ENCODE measurements at regions not wholly inside any gene's neighbourhood (a gene's known extent, or its start where the extent isn't known, plus 50 kb on each side); places are given as distances from the start of the nearest gene placed in this dataset.

DNA sequence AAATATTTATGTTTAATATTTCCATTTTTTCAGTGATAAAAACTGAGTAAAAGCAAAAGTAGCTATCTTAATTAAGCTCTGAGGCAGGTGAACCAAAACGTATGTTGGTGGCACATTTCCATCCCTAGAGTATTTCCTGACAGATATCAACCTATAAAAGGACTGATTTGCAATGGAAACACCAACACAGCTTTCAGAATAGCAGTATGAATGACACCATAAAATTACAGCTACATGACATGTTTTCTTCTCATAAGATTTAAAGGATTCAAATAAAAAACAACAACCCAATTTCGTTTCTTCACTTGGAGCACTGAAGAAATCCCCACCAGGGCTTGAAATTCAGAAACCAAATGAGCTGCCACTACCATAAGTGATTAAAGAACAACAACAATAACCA, 194.4 kb downstream of the RFC3 start:
- TF ChIP-seq CTCF (IDR thresholded peaks at IDR 0.05), result no peak
- no peak for TF ChIP-seq POLR2A (IDR thresholded peaks at IDR 0.05)
- ATAC-seq, result no peak
- intact Hi-C loops (cut with DNase I), result no loop called here
- Histone ChIP-seq H3K36me3 (no peaks in the 10 kb centered on the region), H3K4me1 (no peaks in the 10 kb centered on the region), H3K4me3 (no peak overlapping the region), H3K27me3 (no peaks in the 10 kb centered on the region), H3K9me3 (no peaks in the 10 kb centered on the region), H3K27ac (no peak overlapping the region)
- no peak for DNase-seq
- WGBS, 4 donors, result 61 to 67% (median 64%) methylated on average over 2 of the region's 2 CpGs

- ATAC-seq (no peak), DNase-seq (no peak)
- no peaks in the 10 kb centered on the region for H3K4me1 ChIP-seq
- H3K27me3 ChIP-seq, result no peaks in the 10 kb centered on the region
- H3K27ac ChIP-seq, result no peak overlapping the region
- no peaks in the 10 kb centered on the region for H3K36me3 ChIP-seq
- no peaks in the 10 kb centered on the region for H3K9me3 ChIP-seq
- H3K4me3 ChIP-seq, result no peak overlapping the region
- TF ChIP-seq CTCF (IDR thresholded peaks at IDR 0.05) (no peak), POLR2A (IDR thresholded peaks at IDR 0.05) (no peak)
- WGBS, 4 donors, result 88 to 90% (median 89%) methylated on average over 6 of the region's 6 CpGs
- intact Hi-C loops (cut with DNase I), result no loop called here
Measured at GRCh38 chr13:34013061-34013460, 195.1 kb downstream of the RFC3 start.

DNA sequence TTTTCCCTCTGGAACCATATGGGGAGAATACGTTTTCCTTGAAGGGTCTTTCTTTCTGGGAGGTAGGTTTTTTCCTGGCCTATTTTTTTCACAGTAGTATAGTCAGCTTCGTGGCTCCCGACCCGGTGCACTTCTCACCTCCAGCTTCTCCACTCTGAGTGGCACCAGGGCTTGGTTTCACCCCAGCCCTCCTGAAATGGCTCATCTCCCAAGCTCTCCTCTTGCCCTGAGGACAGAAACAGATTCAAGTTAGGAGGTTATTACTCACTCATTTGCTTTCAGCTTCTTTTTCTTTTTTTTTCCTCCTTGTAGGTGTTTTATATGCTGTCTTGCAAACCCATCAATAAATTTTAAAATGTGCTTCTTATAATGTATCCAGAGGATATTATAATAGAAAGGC, 199.3 kb downstream of the RFC3 start:
- no peak for ATAC-seq
- Histone ChIP-seq H3K4me1 (no peaks in the 10 kb centered on the region), H3K27me3 (no peaks in the 10 kb centered on the region), H3K27ac (no peak overlapping the region), H3K9me3 (peaks cover 0 to 17% (median 12%) of the 10 kb centered on the region in 12 donors), H3K36me3 (no peaks in the 10 kb centered on the region), H3K4me3 (no peak overlapping the region)
- intact Hi-C loops (cut with DNase I), result no loop called here
- 59 to 67% (median 65%) methylated on average over 4 of the region's 4 CpGs for WGBS, 4 donors
- no peak for DNase-seq
- TF ChIP-seq CTCF (IDR thresholded peaks at IDR 0.05), result no peak
- no peak for TF ChIP-seq POLR2A (IDR thresholded peaks at IDR 0.05)

DNA sequence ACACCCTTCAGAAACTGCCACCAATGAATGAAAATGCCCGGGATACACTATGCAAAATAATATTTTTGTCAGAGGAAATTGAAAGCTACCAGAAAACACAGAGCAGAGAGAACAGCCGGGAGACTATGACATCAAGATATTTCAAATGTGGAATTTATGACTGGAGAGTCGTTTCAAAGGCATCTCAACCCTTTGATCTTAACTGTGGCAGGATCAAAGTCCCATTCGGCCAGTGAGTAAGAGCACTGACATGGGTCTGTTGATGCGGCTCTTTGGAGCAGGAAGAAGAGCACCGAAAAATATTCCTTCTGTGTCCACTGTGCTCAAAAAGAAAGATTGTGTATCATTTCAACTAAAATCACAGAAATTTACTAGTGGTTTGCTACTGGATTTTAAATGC, 201.9 kb downstream of the RFC3 start:
- DNase-seq (no peak), ATAC-seq (no peak)
- intact Hi-C loops (cut with DNase I), result no loop called here
- Histone ChIP-seq H3K4me1 (no peaks in the 10 kb centered on the region), H3K27me3 (no peaks in the 10 kb centered on the region), H3K9me3 (peaks cover 0 to 28% (median 15%) of the 10 kb centered on the region in 12 donors), H3K4me3 (no peak overlapping the region), H3K27ac (no peak overlapping the region), H3K36me3 (no peaks in the 10 kb centered on the region)
- TF ChIP-seq POLR2A (IDR thresholded peaks at IDR 0.05), result no peak
- no peak for TF ChIP-seq CTCF (IDR thresholded peaks at IDR 0.05)
- WGBS, 4 donors, result 59 to 68% (median 63%) methylated on average over 6 of the region's 6 CpGs

Measured in heart left ventricle (tissue), 16 donors.